Kidney (tissue), 13 donors: ENCODE measurements at regions not wholly inside any gene's neighbourhood (a gene's known extent, or its start where the extent isn't known, plus 50 kb on each side); places are given as distances from the start of the nearest gene placed in this dataset.

Experiments
- DNase-seq, 5 donors: peaks; one replicate each; pipeline ENCODE4 v3.0.0-alpha.2; 2013 to 2020
- FAIRE-seq: peaks from 2 replicates; lab custom pipeline; 2012; peaks lifted over from hg19 to GRCh38; lab: Jason Lieb, UNC
- H3K27ac ChIP-seq, 2 donors: one replicate each; pipeline ENCODE4 v1.7.0; 2013; ENCODE audit warnings: low read depth in 2 of 2, low read length in 2 of 2, inconsistent platforms in 1 of 2
- H3K27me3 ChIP-seq: one replicate; pipeline ENCODE4 v1.7.1; 2013; ENCODE audit warnings: low read length, inconsistent platforms; ENCODE audit not compliant: control insufficient read depth, insufficient read depth
- H3K36me3 ChIP-seq, 3 donors: one replicate each; pipeline versions ENCODE4 v1.7.0 to v1.7.1; 2013; ENCODE audit warnings: low read length in 3 of 3, control low read depth in 1 of 3, inconsistent platforms in 1 of 3; ENCODE audit not compliant: insufficient read depth in 3 of 3, control insufficient read depth in 2 of 3
- H3K4me1 ChIP-seq, 3 donors: one replicate each; pipeline versions ENCODE4 v1.7.0 to v1.7.1; 2013; ENCODE audit warnings: low read length in 3 of 3, inconsistent platforms in 1 of 3, low read depth in 1 of 3; ENCODE audit not compliant: control insufficient read depth in 2 of 3, insufficient read depth in 2 of 3
- H3K4me3 ChIP-seq, 3 donors: one replicate each; pipeline versions ENCODE4 v1.7.0 to v1.8.1; 2013; ENCODE audit warnings: low read length in 3 of 3, control low read depth in 1 of 3, inconsistent platforms in 1 of 3
- H3K9ac ChIP-seq, 3 donors: one replicate each; pipeline versions ENCODE4 v1.7.0 to v1.7.1; 2013; ENCODE audit warnings: low read length in 3 of 3, control low read depth in 1 of 3, inconsistent platforms in 1 of 3
- H3K9me3 ChIP-seq, 3 donors: one replicate each; pipeline versions ENCODE4 v1.7.0 to v1.7.1; 2013; ENCODE audit warnings: low read length in 3 of 3, control low read depth in 1 of 3, inconsistent platforms in 1 of 3; ENCODE audit not compliant: control insufficient read depth in 2 of 3, insufficient read depth in 1 of 3
- CTCF ChIP-seq: IDR thresholded peaks from 3 replicates; pipeline ENCODE4 v1.5.1; 2012; ENCODE audit warnings: mild to moderate bottlenecking, moderate library complexity, borderline replicate concordance; ENCODE audit not compliant: insufficient read depth; ENCODE audit errors: extremely low read depth
- intact Hi-C: fragments of 100-400 bp; cut with DNase I; formaldehyde crosslinking; loops from one replicate; pipeline ENCODE4 v1.11.1; 2022
- donor health status: control.
- donor health status: control.
- donor health status: control.
- donor health status: control.
- donor health status: control.
- donor health status: DM: yes; HTN: yes; CAD: no.
- donor health status: Normal renal cell carcinoma (clear cell type).

DNA sequence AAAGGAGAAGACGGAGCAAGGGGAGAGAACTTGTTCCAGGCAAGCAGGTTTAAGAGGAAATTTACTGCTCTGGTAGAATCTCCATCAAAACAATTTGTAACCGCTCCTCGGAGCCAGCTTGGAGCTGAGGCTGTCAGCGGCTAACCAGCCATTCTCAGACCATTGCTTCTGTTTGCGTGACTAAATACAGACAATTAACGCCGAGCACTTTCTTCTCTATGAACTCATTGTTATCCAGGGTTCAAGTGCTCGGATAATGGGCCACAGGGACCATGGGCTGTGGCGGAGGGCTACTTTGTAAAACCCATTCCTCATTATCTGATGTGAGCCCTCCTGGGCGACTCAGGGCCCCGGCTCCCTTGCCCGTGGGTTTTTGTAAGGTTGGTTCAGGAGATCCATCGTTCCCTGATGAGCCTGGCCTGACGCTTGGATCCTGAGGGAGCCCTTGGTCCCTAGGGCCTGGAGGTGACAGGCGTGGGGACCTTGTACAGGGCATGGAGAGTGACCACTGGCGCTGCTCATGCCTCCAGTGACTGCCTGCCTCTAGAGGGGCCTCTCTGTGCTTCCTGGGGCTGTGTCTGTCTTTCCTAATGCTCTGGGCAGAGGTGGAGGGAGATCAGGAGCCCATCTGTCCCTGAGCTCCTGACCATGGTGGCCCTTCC, 61.5 kb upstream of the ZNF536 start:
- Histone ChIP-seq H3K27ac (no peak overlapping the region), H3K4me1 (no peaks in the 10 kb centered on the region), H3K4me3 (no peak overlapping the region), H3K9me3 (no peaks in the 10 kb centered on the region), H3K36me3 (no peaks in the 10 kb centered on the region), H3K27me3 (no peaks in the 10 kb centered on the region), H3K9ac (no peak overlapping the region)
- no peak for DNase-seq
- no peak for FAIRE-seq
- intact Hi-C loops, result no loop called here
- TF ChIP-seq CTCF, result no peak

GRCh38 chr19:30311911-30312310, 60.3 kb upstream of the ZNF536 start:
- H3K27me3 ChIP-seq, result no peaks in the 10 kb centered on the region
- DNase-seq (no peak), FAIRE-seq (no peak)
- no peak overlapping the region for H3K9ac ChIP-seq
- no peaks in the 10 kb centered on the region for H3K9me3 ChIP-seq
- no peak for TF ChIP-seq CTCF
- H3K36me3 ChIP-seq, result no peaks in the 10 kb centered on the region
- no peak overlapping the region for H3K27ac ChIP-seq
- H3K4me1 ChIP-seq, result no peaks in the 10 kb centered on the region
- H3K4me3 ChIP-seq, result no peak overlapping the region
- intact Hi-C loops, result no loop called here

DNA sequence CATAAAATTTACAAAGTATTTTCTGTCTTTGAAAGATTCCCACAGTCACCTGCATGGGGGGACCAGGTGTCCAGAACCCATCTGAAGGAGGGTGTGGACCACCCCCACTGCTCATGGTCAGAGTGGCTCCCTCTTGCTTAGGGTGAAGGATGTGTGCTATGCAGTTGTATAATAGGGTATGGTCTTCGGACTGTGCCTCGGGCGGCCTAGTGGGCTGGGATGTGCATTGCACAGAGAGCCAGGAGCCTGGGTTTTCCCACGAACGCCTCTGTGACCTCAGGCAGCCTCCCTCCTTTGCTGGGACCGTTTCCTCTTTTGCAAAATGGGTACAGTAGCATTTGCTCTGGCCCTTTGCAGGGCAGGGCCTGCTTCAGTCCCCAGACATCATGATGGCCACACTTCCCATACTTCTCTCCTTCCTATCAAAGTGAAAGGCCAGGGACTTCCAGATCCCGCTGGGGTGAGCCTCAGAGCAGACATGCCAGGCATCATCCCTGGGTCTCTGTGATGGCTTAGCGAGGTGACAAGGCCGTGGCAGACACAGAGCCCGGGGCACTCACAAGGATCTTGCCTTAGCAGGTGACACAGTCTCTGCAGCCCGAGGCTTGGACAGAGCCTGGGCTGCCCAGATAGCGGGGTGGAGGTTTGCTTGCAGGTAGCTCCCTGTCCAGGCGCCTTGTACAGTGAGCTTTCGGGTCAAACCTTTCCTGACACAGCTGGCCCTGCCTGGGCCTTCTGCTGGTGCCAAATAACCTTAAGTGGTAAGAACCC, 59.4 kb upstream of the ZNF536 start:
- H3K9ac ChIP-seq, result no peak overlapping the region

More for the DNA sequence above, 59.4 kb upstream of the ZNF536 start:
- no peak for TF ChIP-seq CTCF
- intact Hi-C loops, result no loop called here
- DNase-seq (no peak), FAIRE-seq (no peak)
- no peak overlapping the region for H3K4me3 ChIP-seq
- H3K4me1 ChIP-seq, result no peaks in the 10 kb centered on the region
- H3K27ac ChIP-seq, result no peak overlapping the region
- H3K9me3 ChIP-seq, result no peaks in the 10 kb centered on the region
- H3K27me3 ChIP-seq, result no peaks in the 10 kb centered on the region
- no peaks in the 10 kb centered on the region for H3K36me3 ChIP-seq
